ENCODE measurements at regions not wholly inside any gene's neighbourhood (a gene's known extent, or its start where the extent isn't known, plus 50 kb on each side); places are given as distances from the start of the nearest gene placed in this dataset.

DNA sequence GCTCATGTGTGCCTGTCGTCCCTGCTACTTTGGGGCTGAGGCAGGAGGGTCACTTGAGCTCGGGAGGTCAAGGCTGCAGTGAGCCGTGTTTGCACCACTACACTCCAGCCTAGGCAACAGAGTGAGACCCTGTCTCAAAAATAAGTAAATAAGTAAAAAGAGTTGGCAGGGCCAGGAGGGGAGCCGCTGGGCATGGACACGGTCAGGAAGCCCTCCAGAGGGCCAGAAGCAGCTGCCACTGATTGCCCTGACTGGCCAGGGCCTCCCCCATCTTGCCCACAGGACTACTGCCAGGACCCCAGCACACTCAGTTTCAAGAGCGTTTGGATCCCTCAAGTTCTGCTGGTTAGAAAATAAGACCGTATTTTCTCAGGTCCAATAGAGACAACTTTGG is 112.2 kb upstream of the IPO9 start:
- no peak overlapping the region for H3K9ac ChIP-seq (replicated peaks in 1 of 4; ENCODE audit: extremely low read depth in 1 of 4, low read depth in 3 of 4, low read length in 3 of 4)
- H3K36me3 ChIP-seq (ENCODE audit: control insufficient read depth in 2 of 4, insufficient read depth in 4 of 4, low read length in 3 of 4), result no peaks in the 10 kb centered on the region
- H4K91ac ChIP-seq (replicated peaks; ENCODE audit: insufficient read length, low read length), result no peak overlapping the region
- no peaks in the 10 kb centered on the region for H4K20me1 ChIP-seq (replicated peaks in 1 of 2; ENCODE audit: control insufficient read depth in 1 of 2, insufficient read depth in 2 of 2, low read length in 2 of 2)
- H2BK15ac ChIP-seq (ENCODE audit: low read length), result no peak overlapping the region
- no peak overlapping the region for H3K23ac ChIP-seq (ENCODE audit: insufficient read length)
- no peak overlapping the region for H3K4me3 ChIP-seq (ENCODE audit: extremely low read depth in 1 of 4, insufficient read depth in 2 of 4, low read depth in 3 of 4, low read length in 4 of 4)
- H2BK5ac ChIP-seq (ENCODE audit: low read depth, low read length), result no peak overlapping the region
- no peaks in the 10 kb centered on the region for H3K23me2 ChIP-seq (ENCODE audit: low read depth, low read length)
- POLR2A ChIA-PET (ENCODE audit: partially characterized antibody), result no interaction called here
- WGBS, 2 experiments (ENCODE audit: extremely low coverage in 1 of 2, insufficient coverage in 1 of 2, insufficient read length in 1 of 2, insufficient replicate concordance in 2 of 2, low coverage in 1 of 2, low lambda C conversion rate in 2 of 2, missing lambda C conversion rate in 1 of 2), result 96% methylated on average over 7 of the region's 7 CpGs; no CpG with 5 or more reads in 1 of the 2 experiments
- no peaks in the 10 kb centered on the region for H3K79me2 ChIP-seq (ENCODE audit: control insufficient read depth in 1 of 2, insufficient read depth in 2 of 2, low read length in 2 of 2)
- FAIRE-seq, result no peak
- no peak overlapping the region for H3K4me2 ChIP-seq (ENCODE audit: insufficient read depth in 1 of 2, low read depth in 2 of 2, low read length in 2 of 2)
- no peak overlapping the region for H3K56ac ChIP-seq (replicated peaks; ENCODE audit: insufficient read length, low read depth, low read length)
- no peak overlapping the region for H2BK120ac ChIP-seq (replicated peaks; ENCODE audit: low read depth, low read length)
- peaks cover 0 to 8% (median 6%) of the 10 kb centered on the region in 4 experiments; a peak in 6 of 7 replicates for H3K4me1 ChIP-seq (replicated peaks in 1 of 4; ENCODE audit: control insufficient read depth in 3 of 4, insufficient read depth in 4 of 4, low read length in 3 of 4)
- H4K8ac ChIP-seq (ENCODE audit: extremely low read depth, insufficient read depth, low read length), result no peak overlapping the region
- no peaks in the 10 kb centered on the region for H3K27me3 ChIP-seq (replicated peaks in 1 of 4; ENCODE audit: control insufficient read depth in 3 of 4, extremely low read depth in 1 of 4, insufficient read depth in 3 of 4, low read length in 3 of 4)
- H2BK20ac ChIP-seq (ENCODE audit: low read length), result no peak overlapping the region
- H2AFZ ChIP-seq (ENCODE audit: low read length), result no peak overlapping the region
- H4K5ac ChIP-seq (ENCODE audit: insufficient read length, low read depth, low read length), result no peak overlapping the region
- no peak overlapping the region for H3K14ac ChIP-seq (ENCODE audit: insufficient read length)
- no peaks in the 10 kb centered on the region for H3K79me1 ChIP-seq (ENCODE audit: low read depth, low read length)
- CTCF ChIA-PET (ENCODE audit: partially characterized antibody), result interaction anchor here (1.2 to 28.1 kb wide), 7 partner anchors 5 to 234 kb away, joined by 3 to 823 read pairs (median 146); no protein-coding TSS in a partner anchor
- no peak overlapping the region for H2BK12ac ChIP-seq (ENCODE audit: low read depth, low read length)
- no peaks in the 10 kb centered on the region for H3K9me3 ChIP-seq (ENCODE audit: insufficient read depth in 2 of 2, low read depth in 1 of 2, low read length in 1 of 2)
- no peak overlapping the region for H3K4ac ChIP-seq (replicated peaks; ENCODE audit: insufficient read length, low read depth, low read length)
- H3K18ac ChIP-seq (ENCODE audit: extremely low read depth, low read length), result no peak overlapping the region
- TF ChIP-seq RBBP5 (IDR thresholded peaks at IDR 0.05; ENCODE audit: borderline replicate concordance, low read depth, low read length) (no peak), HDAC6 (IDR thresholded peaks at IDR 0.05; ENCODE audit: low read depth, low read length) (no peak), FOSL1 (IDR thresholded peaks at IDR 0.05; ENCODE audit: insufficient read depth, low read depth, low read length) (no peak), KDM1A (IDR thresholded peaks at IDR 0.05; ENCODE audit: borderline replicate concordance, low read length) (no peak), NRF1 (IDR thresholded peaks at IDR 0.05; ENCODE audit: low read depth, low read length) (no peak), RNF2 (IDR thresholded peaks at IDR 0.05; ENCODE audit: borderline replicate concordance, low read depth, low read length, missing control alignments, poor library complexity, severe bottlenecking) (no peak)
- no peak overlapping the region for H3K27ac ChIP-seq (ENCODE audit: low read depth, low read length)
- DNase-seq (ENCODE audit: low read depth in 1 of 2, low spot score in 2 of 2), result no peak
- no peak overlapping the region for H2AK5ac ChIP-seq (ENCODE audit: low read depth, low read length)

All from H1 (cell line).